HFFc6 (cell line): ENCODE measurements at regions not wholly inside any gene's neighbourhood (a gene's known extent, or its start where the extent isn't known, plus 50 kb on each side); places are given as distances from the start of the nearest gene placed in this dataset.

Source experiments
- DNase-seq: peaks from one replicate; pipeline ENCODE4 v3.0.0-alpha.2; 2018
- H3K27ac Mint-ChIP-seq: 2 replicates; pipeline ENCODE4 v1.8.0; 2020; ENCODE audit warnings: mild to moderate bottlenecking, mixed read lengths
- H3K27me3 Mint-ChIP-seq: 2 replicates; pipeline ENCODE4 v1.8.0; 2021; ENCODE audit warnings: mild to moderate bottlenecking, moderate library complexity, mixed read lengths; ENCODE audit not compliant: insufficient read depth
- H3K36me3 Mint-ChIP-seq: 2 replicates; pipeline ENCODE4 v1.8.0; 2021; ENCODE audit warnings: low read depth, mixed read lengths
- H3K4me1 Mint-ChIP-seq: 2 replicates; pipeline ENCODE4 v1.8.0; 2020; ENCODE audit warnings: low read depth, mixed read lengths
- H3K4me3 Mint-ChIP-seq: 2 replicates; pipeline ENCODE4 v1.8.0; 2020; ENCODE audit warnings: mild to moderate bottlenecking, moderate library complexity, mixed read lengths
- H3K9me3 Mint-ChIP-seq: 2 replicates; pipeline ENCODE4 v1.8.0; 2020; ENCODE audit warnings: mild to moderate bottlenecking, mixed read lengths
- CTCF ChIP-seq: fragments of 200-600 bp; sonication (generic); IDR thresholded peaks from 2 replicates; pipeline ENCODE4 v1.5.0; 2021; ENCODE audit warnings: antibody characterized with exemption, mild to moderate bottlenecking

- Mint-ChIP-seq H3K4me1 (peaks cover 65% of the 10 kb centered on the region), H3K4me3 (peak overlapping the region; percentile 51), H3K9me3 (no peaks in the 10 kb centered on the region), H3K36me3 (no peaks in the 10 kb centered on the region), H3K27ac (peak overlapping the region; percentile 69), H3K27me3 (no peaks in the 10 kb centered on the region; the same call in 1 of the 2 replicates)
- no peak for TF ChIP-seq CTCF
- DNase-seq, result no peak
Observed at GRCh38 chr7:41336455-41336952, 366.4 kb downstream of the INHBA start.

GRCh38 chr7:41334071-41334862, 368.6 kb downstream of the INHBA start:
- peaks cover 68% of the 10 kb centered on the region for H3K4me1 Mint-ChIP-seq
- no peak overlapping the region for H3K4me3 Mint-ChIP-seq
- no peak for TF ChIP-seq CTCF
- DNase-seq, result no peak
- no peak overlapping the region for H3K27ac Mint-ChIP-seq
- no peaks in the 10 kb centered on the region for H3K36me3 Mint-ChIP-seq
- H3K27me3 Mint-ChIP-seq, result no peaks in the 10 kb centered on the region; the same call in 1 of the 2 replicates
- no peaks in the 10 kb centered on the region for H3K9me3 Mint-ChIP-seq

GRCh38 chr7:41333511-41333910, 369.4 kb downstream of the INHBA start:
- no peaks in the 10 kb centered on the region; the same call in 1 of the 2 replicates for H3K9me3 Mint-ChIP-seq
- no peak for TF ChIP-seq CTCF
- H3K27me3 Mint-ChIP-seq, result no peaks in the 10 kb centered on the region; the same call in 1 of the 2 replicates
- H3K4me3 Mint-ChIP-seq, result no peak overlapping the region; the same call in 1 of the 2 replicates
- H3K36me3 Mint-ChIP-seq, result peaks cover 4% of the 10 kb centered on the region
- peak overlapping the region; percentile 49 for H3K27ac Mint-ChIP-seq
- H3K4me1 Mint-ChIP-seq, result peaks cover 75% of the 10 kb centered on the region
- DNase-seq, result peak; percentile 35

GRCh38 chr7:41331194-41331593, 371.7 kb downstream of the INHBA start:
- Mint-ChIP-seq H3K9me3 (no peaks in the 10 kb centered on the region; the same call in 1 of the 2 replicates), H3K27me3 (no peaks in the 10 kb centered on the region; the same call in 1 of the 2 replicates), H3K4me1 (peaks cover 71% of the 10 kb centered on the region), H3K27ac (no peak overlapping the region), H3K4me3 (no peak overlapping the region), H3K36me3 (peaks cover 5% of the 10 kb centered on the region)
- TF ChIP-seq CTCF, result no peak
- DNase-seq, result no peak

GRCh38 chr7:41328544-41328943, 374.3 kb downstream of the INHBA start:
- no peak; the same call in 1 of the 2 replicates for TF ChIP-seq CTCF
- Mint-ChIP-seq H3K9me3 (no peaks in the 10 kb centered on the region; the same call in 1 of the 2 replicates), H3K27ac (peak overlapping the region; percentile 90), H3K4me3 (peak overlapping the region; percentile 59), H3K36me3 (peaks cover 5% of the 10 kb centered on the region), H3K4me1 (peaks cover 62% of the 10 kb centered on the region), H3K27me3 (no peaks in the 10 kb centered on the region; the same call in 1 of the 2 replicates)
- peak; percentile 81 for DNase-seq
